CD4-positive, alpha-beta T cell (primary cell): ENCODE measurements at regions not wholly inside any gene's neighbourhood (a gene's known extent, or its start where the extent isn't known, plus 50 kb on each side); places are given as distances from the start of the nearest gene placed in this dataset.

Experiments
- ATAC-seq: fragments of 200-7000 bp; cut with Tn5 transposase; one replicate; pipeline ENCODE4 v1.10.0; 2022; ENCODE audit warnings: mild to moderate bottlenecking; ENCODE audit not compliant: poor library complexity
- CTCF ChIA-PET: fragments of 350-600 bp; sonication (Branson Sonifier 250); formaldehyde crosslinking; loops from one replicate; lab custom pipeline; 2021; ENCODE audit warnings: antibody characterized with exemption, inconsistent platforms; lab: Charles Lee
- POLR2A ChIA-PET: fragments of 350-600 bp; sonication (Branson Sonifier 250); formaldehyde crosslinking; loops from one replicate; lab custom pipeline; 2021; ENCODE audit warnings: antibody characterized with exemption, inconsistent platforms; lab: Charles Lee
- DNase-seq, 14 experiments: peaks; one replicate each; pipeline ENCODE4 v3.0.0-alpha.2; 2013 to 2020; ENCODE audit warnings: mixed read lengths in 2 of 14
- H3K27ac ChIP-seq, 2 donors: one replicate each; pipeline versions ENCODE4 v1.5.1 to v1.7.0; 2013; ENCODE audit warnings: low read length in 2 of 2, low read depth in 1 of 2, mild to moderate bottlenecking in 1 of 2
- H3K27me3 ChIP-seq, 2 experiments: 1 replicate in 1 of 2; 2 replicates in 1 of 2; pipeline versions ENCODE4 v1.6.1 to v1.7.0; 2013; ENCODE audit warnings: low read length in 2 of 2, control low read depth in 1 of 2, mild to moderate bottlenecking in 1 of 2, moderate library complexity in 1 of 2; ENCODE audit not compliant: insufficient read depth in 2 of 2, control insufficient read depth in 1 of 2
- H3K36me3 ChIP-seq: one replicate; pipeline ENCODE4 v1.6.1; 2013; ENCODE audit warnings: low read length, control low read depth; ENCODE audit not compliant: insufficient read depth
- H3K4me1 ChIP-seq: one replicate; pipeline ENCODE4 v1.6.1; 2013; ENCODE audit warnings: low read length, control low read depth; ENCODE audit not compliant: insufficient read depth
- H3K4me3 ChIP-seq: one replicate; pipeline ENCODE4 v1.5.1; 2013; ENCODE audit warnings: mild to moderate bottlenecking, low read length, moderate library complexity
- H3K9me3 ChIP-seq, 2 experiments: 1 replicate in 1 of 2; 2 replicates in 1 of 2; pipeline versions ENCODE4 v1.6.1 to v1.7.0; 2013; ENCODE audit warnings: low read length in 2 of 2, mild to moderate bottlenecking in 2 of 2, control low read depth in 1 of 2, moderate library complexity in 1 of 2; ENCODE audit not compliant: control insufficient read depth in 1 of 2, insufficient read depth in 1 of 2
- H3K27ac Mint-ChIP-seq: one replicate; pipeline ENCODE4 v1.8.0; 2020; ENCODE audit warnings: mixed read lengths
- H3K27me3 Mint-ChIP-seq: one replicate; pipeline ENCODE4 v1.8.0; 2021; ENCODE audit warnings: mixed read lengths
- H3K36me3 Mint-ChIP-seq: one replicate; pipeline ENCODE4 v1.8.0; 2021; ENCODE audit warnings: low read depth, mixed read lengths
- H3K4me1 Mint-ChIP-seq: one replicate; pipeline ENCODE4 v1.8.0; 2021; ENCODE audit warnings: low read depth, mixed read lengths
- H3K4me3 Mint-ChIP-seq: one replicate; pipeline ENCODE4 v1.8.0; 2020; ENCODE audit warnings: mild to moderate bottlenecking, mixed read lengths
- H3K9me3 Mint-ChIP-seq: one replicate; pipeline ENCODE4 v1.8.0; 2020; ENCODE audit warnings: mixed read lengths
- intact Hi-C, 2 experiments: fragments of 100-400 bp; cut with DNase I in 1 of 2; cut with micrococcal nuclease in 1 of 2; formaldehyde crosslinking; loops; one replicate each; pipeline versions ENCODE4 v1.15.1 to v1.9.0; 2023 to 2025; cut with DNase I, micrococcal nuclease
- TF ChIP-seq, protein P1 (sequence below): fragments of 200-600 bp; IDR thresholded peaks from one replicate; pipeline ENCODE4 v1.8.0; 2022; ENCODE audit warnings: antibody characterized with exemption, mild to moderate bottlenecking

DNA sequence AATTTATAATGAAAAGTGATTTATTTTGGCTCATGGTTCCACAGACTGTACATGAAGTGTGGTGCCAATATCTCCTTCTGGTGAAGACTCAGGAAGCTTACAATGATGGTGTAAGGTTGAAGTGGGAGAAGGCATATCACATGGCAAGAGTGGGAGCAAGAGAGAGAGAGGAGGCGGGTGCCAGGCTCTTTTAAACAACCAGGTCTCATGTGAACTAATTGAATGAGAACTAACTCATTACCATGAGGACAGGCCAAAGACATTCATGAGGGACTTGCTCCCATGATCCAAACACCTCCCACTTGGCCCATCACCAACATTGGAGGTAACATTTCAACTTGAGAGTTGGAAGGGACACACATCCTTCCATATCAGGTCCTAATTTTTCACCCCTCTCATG, 155.2 kb downstream of the SLC38A4 start:
- Histone ChIP-seq H3K36me3 (no peaks in the 10 kb centered on the region), H3K27me3 (no peaks in the 10 kb centered on the region), H3K4me3 (no peak overlapping the region), H3K9me3 (peaks cover 0 to 4% of the 10 kb centered on the region in 2 experiments), H3K27ac (no peak overlapping the region), H3K4me1 (no peaks in the 10 kb centered on the region)
- Mint-ChIP-seq H3K36me3 (no peaks in the 10 kb centered on the region), H3K27ac (no peak overlapping the region), H3K4me1 (no peaks in the 10 kb centered on the region), H3K27me3 (no peaks in the 10 kb centered on the region), H3K4me3 (no peak overlapping the region), H3K9me3 (peaks cover 5% of the 10 kb centered on the region)
- CTCF ChIA-PET, result no interaction called here
- intact Hi-C loops, result loop anchor here in 1 of 2 experiments (10.0 kb wide), 1 partner anchor 1014 kb away; no protein-coding TSS in a partner anchor
- DNase-seq (no peak), ATAC-seq (no peak)
- TF ChIP-seq, protein P1, sequence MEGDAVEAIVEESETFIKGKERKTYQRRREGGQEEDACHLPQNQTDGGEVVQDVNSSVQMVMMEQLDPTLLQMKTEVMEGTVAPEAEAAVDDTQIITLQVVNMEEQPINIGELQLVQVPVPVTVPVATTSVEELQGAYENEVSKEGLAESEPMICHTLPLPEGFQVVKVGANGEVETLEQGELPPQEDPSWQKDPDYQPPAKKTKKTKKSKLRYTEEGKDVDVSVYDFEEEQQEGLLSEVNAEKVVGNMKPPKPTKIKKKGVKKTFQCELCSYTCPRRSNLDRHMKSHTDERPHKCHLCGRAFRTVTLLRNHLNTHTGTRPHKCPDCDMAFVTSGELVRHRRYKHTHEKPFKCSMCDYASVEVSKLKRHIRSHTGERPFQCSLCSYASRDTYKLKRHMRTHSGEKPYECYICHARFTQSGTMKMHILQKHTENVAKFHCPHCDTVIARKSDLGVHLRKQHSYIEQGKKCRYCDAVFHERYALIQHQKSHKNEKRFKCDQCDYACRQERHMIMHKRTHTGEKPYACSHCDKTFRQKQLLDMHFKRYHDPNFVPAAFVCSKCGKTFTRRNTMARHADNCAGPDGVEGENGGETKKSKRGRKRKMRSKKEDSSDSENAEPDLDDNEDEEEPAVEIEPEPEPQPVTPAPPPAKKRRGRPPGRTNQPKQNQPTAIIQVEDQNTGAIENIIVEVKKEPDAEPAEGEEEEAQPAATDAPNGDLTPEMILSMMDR, result no peak
- POLR2A ChIA-PET, result no interaction called here

DNA sequence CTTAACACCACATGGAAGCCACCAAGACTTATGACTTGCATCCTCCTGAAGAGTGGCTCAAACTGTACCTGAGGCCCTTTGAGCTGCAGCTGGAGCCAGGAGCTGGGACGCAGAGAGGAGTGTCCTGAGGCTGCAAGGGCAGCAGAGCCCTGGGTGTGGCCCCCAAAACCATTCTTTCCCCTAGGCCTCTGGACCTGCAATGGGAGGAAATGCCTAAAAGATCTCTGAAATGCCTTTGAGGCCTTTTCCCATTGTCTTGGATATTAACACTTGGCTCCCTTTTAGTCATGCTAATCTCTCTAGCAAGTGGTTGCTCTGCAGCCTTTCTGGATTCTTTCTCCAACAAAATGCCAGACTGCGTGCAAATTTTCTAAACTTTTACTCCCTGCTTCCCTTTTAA, 156.1 kb downstream of the SLC38A4 start:
- Mint-ChIP-seq H3K9me3 (peaks cover 5% of the 10 kb centered on the region), H3K4me3 (no peak overlapping the region), H3K36me3 (no peaks in the 10 kb centered on the region), H3K27me3 (no peaks in the 10 kb centered on the region), H3K27ac (no peak overlapping the region), H3K4me1 (no peaks in the 10 kb centered on the region)
- Histone ChIP-seq H3K9me3 (peaks cover 0 to 4% of the 10 kb centered on the region in 2 experiments), H3K4me3 (no peak overlapping the region), H3K4me1 (no peaks in the 10 kb centered on the region), H3K27me3 (no peaks in the 10 kb centered on the region), H3K36me3 (no peaks in the 10 kb centered on the region), H3K27ac (no peak overlapping the region)
- ChIA-PET CTCF (no interaction called here), POLR2A (no interaction called here)
- ATAC-seq (no peak), DNase-seq (no peak)
- intact Hi-C loops, result loop anchor here in 1 of 2 experiments (10.0 kb wide), 1 partner anchor 1015 kb away; no protein-coding TSS in a partner anchor
- TF ChIP-seq, protein P1, result no peak

DNA sequence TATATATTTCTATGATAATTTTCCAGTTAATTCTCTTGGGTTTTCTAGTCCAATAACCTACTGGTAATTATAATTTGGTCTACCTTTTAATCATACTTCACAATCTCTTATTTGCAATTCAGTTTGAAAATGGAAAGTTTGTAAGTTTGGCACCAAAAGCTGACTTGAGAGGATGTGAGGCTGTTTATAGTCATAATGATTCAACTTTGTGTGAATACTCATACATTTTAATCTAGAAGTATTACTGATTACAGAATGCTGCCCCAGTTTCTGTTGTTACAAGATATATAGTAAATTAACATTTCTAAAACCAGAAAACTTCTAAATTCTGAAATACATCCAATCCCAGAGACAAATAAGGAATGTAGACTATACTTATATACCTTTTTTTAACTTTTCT, 158.2 kb downstream of the SLC38A4 start:
- peaks cover 5% of the 10 kb centered on the region for H3K9me3 Mint-ChIP-seq

More for the DNA sequence above, 158.2 kb downstream of the SLC38A4 start:
- ATAC-seq (no peak), DNase-seq (no peak)
- Histone ChIP-seq H3K4me1 (no peaks in the 10 kb centered on the region), H3K9me3 (peaks cover 0 to 4% of the 10 kb centered on the region in 2 experiments), H3K36me3 (no peaks in the 10 kb centered on the region), H3K27ac (no peak overlapping the region), H3K4me3 (no peak overlapping the region), H3K27me3 (no peaks in the 10 kb centered on the region)
- no peak overlapping the region for H3K4me3 Mint-ChIP-seq
- TF ChIP-seq, protein P1, result no peak
- POLR2A ChIA-PET, result no interaction called here
- intact Hi-C loops, result no loop called here
- H3K4me1 Mint-ChIP-seq, result no peaks in the 10 kb centered on the region
- H3K36me3 Mint-ChIP-seq, result no peaks in the 10 kb centered on the region
- CTCF ChIA-PET, result no interaction called here
- no peaks in the 10 kb centered on the region for H3K27me3 Mint-ChIP-seq
- no peak overlapping the region for H3K27ac Mint-ChIP-seq
